ENCODE measurements at regions not wholly inside any gene's neighbourhood (a gene's known extent, or its start where the extent isn't known, plus 50 kb on each side); places are given as distances from the start of the nearest gene placed in this dataset.

DNA sequence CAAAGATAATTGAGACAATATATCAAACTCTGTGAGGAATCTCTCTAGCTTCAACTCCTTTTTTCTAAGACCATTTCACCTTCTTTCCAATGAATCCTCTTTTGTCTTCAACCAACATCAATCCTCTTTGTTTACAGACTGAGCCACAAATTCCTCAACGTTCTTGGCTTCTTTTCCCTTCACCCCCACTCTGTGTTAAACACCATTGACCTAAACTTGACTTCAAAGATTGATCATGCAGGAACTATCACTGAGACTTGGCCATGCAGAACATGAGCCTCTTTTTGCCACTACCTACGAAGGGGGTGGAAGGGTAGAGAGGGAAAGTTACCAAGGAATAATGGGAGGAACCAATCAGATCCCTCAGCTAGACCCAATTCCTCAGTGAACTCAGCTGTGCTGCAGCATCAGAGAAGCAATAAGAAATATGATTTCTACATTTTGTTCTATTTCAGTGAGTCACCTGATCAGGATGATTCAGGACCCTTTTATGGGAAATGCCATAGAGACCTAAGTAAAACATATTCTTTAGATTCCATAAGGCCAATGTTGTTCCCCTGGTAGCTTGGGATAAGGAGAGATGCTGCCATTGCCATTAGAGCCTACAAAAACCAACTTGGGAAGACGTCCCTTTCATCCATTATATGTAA is 187.7 kb upstream of the RGMB start:
- DNase-seq, result no peak

DNA sequence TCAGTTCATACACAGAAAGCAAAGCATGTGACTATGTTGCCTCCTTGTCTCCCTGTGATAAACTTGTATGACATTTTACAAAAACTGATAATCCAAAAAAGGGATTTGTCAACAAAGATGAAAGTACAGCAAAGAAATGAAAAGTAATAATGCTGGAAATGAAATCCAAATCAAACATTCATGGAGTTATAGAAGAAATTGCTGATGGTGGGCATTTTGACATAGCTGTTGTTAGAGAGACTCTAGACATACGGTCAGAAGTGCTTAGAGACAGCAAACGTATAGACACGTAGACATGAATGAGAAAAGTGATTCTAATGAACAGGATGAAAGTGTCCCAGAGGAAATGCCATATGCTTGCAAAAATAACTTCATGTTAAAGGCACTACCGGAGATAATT is 186.9 kb upstream of the RGMB start:
- no peak for DNase-seq

DNA sequence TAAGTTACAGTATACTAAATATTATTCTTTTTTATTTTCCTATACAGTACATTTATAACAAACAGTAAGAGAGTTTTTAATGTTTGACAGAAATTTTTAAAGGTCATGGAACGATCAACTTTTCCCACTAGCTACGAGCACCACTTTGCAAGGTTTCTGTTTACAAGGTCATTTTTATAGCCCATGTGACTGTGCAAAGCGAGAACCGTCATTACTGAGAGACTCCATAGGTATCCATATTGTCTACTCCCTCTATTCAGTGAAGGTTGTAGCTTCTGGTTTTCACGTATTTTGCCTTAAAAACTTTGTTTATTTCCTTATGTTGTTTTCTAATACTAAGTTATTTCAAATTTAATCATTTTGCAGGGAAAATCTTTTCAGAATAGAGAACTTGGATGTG is 186.3 kb upstream of the RGMB start:
- no peak for DNase-seq

DNA sequence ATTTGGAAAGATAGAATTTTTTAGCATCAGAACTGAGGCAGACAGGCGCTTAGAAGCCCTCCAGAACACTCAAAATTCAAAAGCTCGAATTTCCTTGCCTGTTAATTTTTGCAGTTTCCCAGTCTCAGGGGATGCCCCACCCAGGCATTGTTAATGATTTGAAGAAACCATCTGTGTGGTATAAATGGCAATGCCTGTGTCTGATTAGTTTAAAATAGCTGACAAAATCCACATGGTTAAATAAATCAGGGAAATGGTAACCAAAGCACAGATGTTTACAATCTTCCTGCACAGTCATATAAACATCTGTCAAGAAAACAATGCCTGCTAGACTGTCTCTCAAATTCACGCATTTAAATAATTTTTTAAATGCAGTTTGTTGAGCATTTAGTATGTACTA is 185.2 kb upstream of the RGMB start:
- DNase-seq, result no peak

DNA sequence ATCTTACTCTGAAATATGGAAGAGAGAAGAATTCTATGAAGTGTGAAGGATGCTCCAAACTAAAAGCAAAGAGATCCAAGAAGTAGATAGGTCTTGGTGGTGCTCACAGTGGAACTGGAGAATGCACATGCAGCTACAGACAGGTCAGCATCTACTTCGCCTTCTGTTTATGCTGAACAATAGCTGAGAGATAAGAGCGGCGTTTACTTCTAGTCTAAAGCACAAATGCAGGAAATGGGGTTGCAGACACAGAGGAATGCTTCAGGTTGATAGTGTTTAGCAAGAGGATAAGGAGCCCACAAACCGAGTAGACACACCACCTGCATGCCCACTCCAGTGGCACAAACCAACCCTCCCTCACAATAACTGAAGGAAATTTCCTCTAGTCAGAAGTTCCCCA is 180.0 kb upstream of the RGMB start:
- DNase-seq, result no peak

DNA sequence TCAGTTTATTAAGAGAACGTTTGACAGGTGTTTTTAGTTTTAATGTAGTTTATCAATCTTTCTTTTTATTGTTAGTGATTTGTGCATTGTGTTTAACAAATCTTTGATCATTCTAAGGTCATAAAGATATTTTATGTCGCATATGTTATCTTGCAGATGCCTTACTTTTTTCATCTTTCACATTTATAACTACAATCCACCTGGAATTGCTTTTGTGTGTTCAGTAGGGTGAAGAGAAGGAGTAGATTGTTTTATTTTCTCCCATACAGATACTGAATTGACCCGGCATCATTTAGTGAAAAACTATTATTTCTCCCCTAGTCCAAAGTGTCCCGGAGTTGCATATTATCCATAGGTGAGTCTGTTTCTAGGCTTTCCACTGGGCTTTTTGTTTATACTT is 179.4 kb upstream of the RGMB start:
- no peak for DNase-seq

DNA sequence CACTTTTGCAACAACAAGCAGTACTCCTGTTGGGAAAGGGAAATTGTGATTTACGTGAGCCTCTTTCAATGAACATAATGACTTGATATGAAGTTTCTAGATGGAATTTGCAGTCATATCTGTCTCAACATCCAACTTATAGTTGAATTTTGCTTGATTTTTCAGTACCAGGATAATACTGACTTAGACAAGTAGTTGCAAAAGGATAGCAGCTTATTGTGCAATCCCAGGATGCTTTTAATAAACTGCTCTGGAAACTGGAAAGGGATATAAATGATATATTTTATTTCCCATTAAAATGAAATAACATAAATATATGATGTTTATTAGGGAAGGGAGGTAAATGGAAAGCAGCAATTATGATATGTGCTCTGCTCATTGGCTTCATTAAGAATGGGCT is 174.4 kb upstream of the RGMB start:
- DNase-seq, result no peak

DNA sequence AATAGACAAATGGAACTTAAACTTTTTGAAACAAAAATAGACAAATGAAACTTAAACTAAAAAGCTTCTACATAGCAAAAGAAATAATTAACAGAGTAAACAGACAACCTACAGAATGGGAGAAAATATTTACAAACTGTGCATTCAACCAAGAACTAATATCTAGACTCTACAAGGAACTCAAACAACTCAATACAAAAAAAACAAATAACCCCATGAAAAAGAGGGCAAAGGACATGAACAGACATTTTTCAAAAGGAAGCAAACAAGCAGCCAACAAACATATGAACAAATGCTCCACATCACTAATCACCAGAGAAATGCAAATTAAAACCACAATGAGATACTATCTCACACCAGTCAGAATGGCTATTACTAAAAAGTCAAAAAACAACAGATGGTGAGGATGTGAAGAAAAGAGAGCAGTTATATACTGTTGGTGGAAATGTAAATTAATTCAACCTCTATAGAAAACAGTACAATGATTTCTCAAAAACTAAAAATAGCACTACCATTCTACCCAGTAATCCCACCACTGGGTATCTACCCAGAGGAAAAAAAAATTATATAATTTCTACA is 170.8 kb upstream of the RGMB start:
- DNase-seq, result no peak

DNA sequence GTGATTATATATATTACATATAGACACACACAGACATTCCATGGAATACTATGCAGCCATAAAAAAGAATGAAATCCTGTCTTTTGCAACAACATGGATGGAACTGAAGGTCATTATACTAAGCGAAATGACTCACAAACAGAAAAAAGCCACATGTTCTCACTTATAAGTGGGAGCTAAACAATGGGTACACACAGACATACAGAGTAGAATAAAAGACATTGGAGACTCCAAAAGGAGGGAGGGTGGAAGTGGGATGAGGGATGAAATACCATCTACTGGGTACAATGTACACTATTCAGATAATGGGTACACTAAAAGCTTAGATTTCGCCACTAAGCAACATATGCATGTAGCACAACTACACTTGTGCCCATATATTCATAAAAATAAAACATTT is 170.0 kb upstream of the RGMB start:
- no peak for DNase-seq

DNA sequence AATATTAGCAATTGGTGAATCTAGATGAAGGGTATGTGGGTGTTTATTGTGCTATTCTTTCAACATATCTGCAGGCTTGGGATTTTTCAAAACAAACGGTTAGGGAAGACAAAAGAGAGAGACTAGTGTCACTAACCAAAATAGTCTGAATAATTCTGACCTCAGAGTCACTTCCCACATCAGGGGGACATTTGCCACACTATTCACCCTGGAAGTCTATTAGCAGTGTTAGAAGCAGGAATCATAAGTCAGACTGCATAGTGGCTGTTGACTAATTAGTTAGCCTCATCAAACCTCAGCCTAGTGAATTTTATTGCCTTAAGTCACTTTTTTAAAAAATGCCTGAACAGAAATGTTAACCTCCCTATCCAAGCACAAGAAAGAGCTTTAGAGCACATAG is 169.2 kb upstream of the RGMB start:
- no peak for DNase-seq

DNA sequence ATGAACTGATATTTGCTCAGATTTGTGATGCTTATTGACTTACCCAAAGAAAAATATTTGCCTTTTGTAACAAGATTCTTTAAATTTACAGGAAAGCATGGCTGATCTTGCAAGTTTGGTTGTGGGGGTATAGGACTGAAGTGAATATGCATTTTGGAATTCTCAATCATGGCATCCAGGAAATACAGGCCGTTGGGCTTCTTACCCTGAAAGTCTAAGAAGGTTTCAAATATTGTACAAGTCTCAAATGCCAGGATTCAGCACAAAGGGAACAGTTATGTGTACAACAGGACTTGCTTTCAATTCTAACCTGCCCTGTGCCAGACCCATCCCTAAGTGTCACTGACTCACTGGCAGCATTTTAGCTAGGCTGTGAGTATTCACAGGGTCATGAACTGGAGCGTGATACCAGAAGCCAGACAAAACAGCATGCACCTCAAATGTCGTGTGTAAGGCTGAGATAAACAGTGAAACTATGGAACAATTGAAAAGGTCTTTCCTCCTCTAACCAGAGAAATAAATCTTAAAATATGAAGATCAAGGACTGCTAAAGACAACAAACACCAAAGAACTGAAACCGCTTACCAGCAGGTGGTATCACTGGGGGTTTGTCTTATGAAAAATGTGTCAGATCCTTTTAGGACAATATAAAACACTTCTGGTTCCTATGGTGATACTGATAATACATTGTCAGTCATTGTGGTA is 168.6 kb upstream of the RGMB start:
- DNase-seq, result no peak

DNA sequence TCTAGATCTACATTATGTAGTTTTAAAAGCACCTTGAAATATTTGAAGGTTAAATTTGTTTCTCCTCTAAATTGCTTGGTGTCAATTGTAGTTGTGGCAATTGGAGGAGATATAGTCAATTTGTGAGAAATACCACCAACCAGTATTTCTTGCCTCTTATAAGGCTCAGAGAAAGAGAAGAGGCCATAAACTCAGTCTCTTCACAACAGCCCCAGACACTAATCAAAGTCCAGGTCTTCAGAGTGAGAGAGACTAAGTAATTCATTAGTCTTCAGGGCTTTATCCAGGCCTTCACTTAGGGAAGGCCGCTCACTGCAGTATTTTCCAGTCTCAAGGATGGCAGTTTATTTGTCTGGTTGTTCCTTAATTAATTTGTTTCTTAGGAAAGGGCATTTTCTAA is 168.0 kb upstream of the RGMB start:
- no peak for DNase-seq

DNA sequence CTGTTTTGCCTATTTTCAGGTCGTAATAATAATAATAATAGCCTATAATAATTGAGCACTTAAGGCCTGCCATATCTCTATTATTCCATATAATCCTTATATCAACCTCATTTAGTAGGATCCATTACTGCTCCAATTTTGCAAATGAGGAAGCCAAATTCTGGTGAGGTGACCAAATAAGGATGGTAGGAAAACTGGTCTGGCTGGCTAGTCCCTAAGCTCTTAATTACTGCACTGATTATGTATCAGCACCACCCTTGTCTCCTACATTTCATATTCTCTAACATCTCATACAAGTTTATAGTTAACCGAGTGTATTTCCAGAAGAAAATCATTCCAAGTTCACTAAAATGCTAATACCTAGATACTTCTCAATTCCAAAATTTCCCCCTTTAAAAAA is 166.5 kb upstream of the RGMB start:
- DNase-seq, result no peak

DNA sequence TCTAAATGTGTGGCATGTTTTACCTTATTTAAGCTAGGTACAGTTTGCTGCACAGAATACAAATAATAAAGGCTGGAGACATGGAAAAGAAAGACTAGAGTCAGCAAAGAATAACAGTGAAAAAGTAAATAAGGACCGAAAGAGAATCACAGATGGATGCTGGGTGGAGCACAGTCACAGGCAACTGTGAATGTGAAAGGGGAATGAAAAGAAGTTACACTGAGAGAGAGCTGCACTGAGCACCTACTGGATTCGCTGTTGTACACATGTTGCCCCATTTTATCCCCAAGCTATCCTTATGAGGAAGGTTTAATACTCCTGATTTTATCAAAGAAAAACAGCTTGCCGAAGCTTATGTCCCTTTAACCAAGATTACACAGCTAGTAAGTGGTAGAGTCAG is 165.4 kb upstream of the RGMB start:
- no peak for DNase-seq

DNA sequence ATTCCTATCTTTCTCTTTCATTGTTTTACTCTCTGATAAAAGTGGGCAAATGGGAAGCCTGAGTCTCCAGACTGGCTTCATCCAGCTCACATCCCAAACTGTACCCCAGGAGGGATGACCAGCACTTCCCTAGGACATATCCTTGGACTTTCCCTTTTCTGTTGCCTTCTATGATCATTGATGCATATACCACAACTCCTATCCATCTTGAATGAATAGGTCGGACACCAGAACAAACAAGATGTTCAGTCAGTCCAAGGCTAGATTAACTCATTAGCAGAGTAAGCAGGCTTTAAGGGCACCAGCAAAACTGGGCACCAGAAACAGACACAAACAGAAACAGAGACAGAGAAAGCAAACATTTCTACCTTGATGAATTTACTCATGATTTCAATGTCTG is 159.1 kb upstream of the RGMB start:
- DNase-seq, result no peak

DNA sequence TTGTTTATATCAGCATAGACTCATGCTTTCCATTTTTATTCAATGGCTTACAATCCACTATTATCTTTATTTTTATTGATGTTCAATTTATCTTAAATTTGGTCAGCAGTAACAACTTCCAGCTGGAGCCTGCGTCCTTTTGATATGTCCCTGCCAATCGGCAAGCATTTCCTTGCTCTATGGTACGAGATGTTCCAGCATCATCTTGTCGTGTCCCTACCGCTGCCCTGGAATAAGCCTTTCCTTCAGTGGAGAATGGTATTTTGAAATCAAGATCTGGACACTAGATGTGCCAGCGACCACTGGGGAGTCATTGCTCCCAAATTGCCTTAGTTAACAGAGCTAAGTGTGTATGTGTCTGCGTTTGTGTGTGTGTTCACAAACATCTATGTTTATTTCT is 151.6 kb upstream of the RGMB start:
- no peak for DNase-seq

DNA sequence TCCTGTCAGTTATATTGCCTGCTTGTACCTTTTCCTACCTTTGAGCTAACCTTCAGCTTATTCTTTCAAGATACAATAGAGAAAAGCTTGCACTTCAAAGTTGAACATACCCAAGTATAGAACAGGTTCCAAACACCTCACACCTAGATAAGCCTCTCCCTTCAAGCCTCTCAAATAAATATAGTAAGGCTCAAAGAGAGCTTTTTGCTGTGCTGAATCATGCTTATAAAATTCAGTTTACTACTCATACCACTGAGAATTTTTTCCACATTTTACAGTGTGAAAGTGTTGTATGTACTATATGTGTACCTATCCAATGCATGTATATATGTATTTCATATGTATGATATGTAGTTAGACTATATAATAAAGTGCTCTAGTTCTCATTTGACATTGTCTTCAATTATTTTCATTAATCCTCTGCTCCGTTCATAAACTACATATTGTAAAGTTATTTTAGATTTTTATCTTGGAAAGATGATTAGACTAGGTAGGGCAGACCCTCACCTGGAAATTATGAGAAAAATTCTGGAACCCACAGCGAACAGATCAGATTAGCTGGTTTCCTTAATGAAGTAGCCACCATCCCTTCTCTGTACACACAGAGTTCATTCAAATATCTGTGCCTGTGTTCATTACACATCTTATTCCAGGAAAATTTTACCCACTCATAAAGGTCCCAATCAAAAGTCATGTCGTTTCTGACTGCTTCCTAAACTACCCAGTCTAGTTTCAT is 149.2 kb upstream of the RGMB start:
- no peak for DNase-seq

DNA sequence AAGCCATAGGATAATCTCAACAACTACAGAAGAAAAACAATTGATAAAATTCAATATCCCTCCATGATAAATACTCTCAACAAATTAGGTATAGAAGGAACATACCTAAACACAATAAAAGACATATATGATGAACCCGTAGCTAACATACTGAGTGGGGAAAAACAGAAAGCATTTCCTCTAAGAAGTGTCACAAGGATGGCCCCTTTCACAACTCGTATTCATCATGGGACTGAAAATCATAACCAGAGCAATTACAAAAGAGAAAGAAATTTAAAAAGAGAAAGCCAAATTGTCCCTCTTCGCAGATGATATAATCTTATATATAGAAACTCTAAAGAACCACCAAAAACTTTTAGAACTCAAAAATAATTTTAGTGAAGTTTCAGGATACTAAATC is 146.3 kb upstream of the RGMB start:
- DNase-seq, result no peak

DNA sequence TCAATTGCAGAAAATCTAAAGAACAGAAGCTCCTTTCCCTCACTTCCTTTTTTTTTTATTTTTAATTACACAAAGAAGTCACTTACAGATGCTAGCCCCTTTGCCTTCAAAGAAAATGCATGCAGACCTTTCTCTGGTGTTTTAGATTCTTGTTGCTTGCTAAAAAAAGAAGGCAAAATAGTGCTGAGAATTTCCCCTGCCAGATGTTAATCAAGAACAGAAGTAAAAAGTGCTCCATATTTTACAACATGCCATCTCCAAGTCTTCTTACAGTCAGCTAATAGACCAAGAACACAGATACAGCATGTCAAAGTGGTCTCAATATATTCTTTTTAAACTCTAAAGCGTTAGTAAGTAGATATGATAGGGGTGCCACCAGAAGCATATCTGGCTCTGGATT is 142.8 kb upstream of the RGMB start:
- DNase-seq, result no peak

DNA sequence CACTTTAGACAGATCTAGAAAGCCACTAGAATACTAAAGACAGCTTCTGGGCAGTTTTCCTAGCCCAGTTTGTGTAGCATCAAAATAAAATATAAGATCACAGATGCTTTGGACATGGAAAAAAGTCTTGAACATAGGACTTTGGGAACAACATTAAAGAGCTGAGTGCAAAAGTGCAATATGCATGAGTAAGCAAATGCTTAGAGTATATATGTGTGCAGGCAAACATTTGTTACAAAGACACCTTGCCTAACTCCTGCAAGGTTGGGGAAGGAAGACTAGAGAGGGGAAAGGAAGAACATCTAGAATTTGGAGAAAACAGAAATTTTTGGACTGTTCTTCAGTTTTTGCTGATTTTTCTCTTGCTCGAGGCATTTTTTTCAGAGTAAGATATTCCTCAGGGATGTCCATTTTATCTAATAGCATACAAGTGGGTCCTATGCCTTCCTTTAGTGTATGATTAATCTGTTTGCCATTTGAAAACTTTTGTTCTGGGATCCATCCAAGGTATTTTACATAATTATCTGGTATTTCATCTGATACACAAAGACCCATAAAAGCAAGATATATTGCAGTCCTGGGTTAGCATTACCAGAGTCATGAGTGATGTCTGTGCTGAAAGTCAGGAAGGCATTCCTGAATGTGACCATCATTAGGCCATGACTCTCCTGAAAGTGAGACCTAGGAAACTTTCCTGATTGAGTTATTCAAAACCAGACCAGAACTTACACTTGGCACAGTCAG is 142.0 kb upstream of the RGMB start:
- DNase-seq, result no peak

DNA sequence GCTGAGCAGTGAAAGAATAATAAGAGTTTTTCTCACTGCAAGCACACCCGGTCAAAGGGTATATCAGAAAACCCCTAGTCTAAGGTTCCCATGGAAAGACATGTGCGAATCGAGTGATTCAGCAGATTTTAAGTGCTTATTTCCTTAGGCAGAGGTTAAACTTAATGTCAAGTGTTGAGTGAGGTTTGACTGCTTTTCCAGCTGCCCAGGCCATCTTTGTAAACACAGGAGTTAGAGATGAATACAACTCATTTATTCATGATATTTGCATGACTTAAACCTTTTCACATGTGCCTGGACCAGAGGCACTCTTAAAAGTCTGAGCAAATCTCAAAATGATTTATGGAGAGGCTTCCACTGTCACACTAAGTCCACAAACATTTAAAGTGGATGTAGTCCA is 137.8 kb upstream of the RGMB start:
- no peak for DNase-seq

DNA sequence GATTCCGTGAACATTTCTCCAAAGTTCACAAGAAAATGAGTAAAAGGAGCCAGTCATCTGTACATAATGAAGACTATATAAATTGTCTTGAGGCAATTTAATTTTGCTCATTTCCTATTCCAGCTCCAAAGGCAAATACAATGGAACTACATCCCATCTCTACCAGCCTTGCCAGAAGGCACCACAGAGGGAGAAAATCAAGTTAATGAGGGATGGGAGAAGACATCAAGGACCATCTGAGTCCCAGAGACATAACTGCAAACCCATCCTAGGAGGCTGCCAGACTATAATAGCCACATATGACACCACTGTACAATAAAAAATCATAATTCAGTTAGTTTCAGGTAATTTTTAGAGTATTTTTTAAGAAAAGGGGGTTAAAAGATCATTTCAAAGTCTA is 136.3 kb upstream of the RGMB start:
- no peak for DNase-seq

DNA sequence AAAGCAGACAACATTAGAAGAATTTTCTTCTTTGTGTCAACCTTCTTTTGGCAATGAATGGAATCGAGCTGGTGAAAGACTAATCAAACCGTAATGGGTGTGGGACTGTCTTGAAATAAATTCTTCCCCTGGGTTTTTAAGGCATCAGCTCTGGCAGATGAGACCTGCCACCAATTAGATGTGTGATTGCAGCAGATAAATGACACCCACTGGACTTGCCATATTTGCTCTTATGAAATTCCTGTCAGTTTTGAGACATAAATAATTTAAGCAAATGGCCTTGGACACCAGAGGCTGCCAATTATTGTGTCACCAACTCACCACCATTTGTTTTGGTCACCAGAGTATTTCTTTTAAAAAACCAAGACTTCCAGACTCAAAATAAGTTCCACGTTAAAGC is 135.9 kb upstream of the RGMB start:
- no peak for DNase-seq

Measured in T-helper 1 cell (primary cell).